ENCODE measurements at regions not wholly inside any gene's neighbourhood (a gene's known extent, or its start where the extent isn't known, plus 50 kb on each side); places are given as distances from the start of the nearest gene placed in this dataset.

DNA sequence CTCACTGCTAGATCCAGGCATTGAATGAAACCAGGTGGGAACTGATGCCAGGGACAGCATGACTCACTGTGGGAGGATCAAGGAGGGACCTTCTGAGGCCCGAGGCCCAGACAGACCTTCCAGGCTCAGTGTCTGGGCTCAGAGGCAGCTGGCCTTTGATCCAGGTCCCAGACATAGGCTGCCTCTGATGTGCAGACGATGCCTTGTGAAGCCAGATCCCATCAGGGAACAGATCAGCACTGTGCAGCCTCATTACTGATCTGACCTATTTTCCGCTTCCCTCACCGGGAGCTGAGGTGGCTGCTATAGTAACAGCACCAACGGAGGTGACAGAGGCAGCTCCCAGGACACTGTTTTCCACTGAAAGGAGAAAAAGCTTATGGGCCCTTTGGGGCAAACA lies 399.5 kb downstream of the MATN1 start:
- TF ChIP-seq EZH2 (IDR thresholded peaks at IDR 0.05; ENCODE audit: insufficient read depth, low read length): no peak
- TF ChIP-seq, protein P1, sequence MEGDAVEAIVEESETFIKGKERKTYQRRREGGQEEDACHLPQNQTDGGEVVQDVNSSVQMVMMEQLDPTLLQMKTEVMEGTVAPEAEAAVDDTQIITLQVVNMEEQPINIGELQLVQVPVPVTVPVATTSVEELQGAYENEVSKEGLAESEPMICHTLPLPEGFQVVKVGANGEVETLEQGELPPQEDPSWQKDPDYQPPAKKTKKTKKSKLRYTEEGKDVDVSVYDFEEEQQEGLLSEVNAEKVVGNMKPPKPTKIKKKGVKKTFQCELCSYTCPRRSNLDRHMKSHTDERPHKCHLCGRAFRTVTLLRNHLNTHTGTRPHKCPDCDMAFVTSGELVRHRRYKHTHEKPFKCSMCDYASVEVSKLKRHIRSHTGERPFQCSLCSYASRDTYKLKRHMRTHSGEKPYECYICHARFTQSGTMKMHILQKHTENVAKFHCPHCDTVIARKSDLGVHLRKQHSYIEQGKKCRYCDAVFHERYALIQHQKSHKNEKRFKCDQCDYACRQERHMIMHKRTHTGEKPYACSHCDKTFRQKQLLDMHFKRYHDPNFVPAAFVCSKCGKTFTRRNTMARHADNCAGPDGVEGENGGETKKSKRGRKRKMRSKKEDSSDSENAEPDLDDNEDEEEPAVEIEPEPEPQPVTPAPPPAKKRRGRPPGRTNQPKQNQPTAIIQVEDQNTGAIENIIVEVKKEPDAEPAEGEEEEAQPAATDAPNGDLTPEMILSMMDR (IDR thresholded peaks at IDR 0.05; ENCODE audit: insufficient read depth, low read depth, low read length): no peak
